Astrocyte (in vitro differentiated cells and primary cell): ENCODE measurements at regions not wholly inside any gene's neighbourhood (a gene's known extent, or its start where the extent isn't known, plus 50 kb on each side); places are given as distances from the start of the nearest gene placed in this dataset.

Experiments used
- DNase-seq: peaks from one replicate; pipeline ENCODE4 v3.0.0-alpha.2; 2010; ENCODE audit warnings: low read depth
- FAIRE-seq: peaks from 2 replicates; lab custom pipeline; 2011; peaks lifted over from hg19 to GRCh38; lab: Jason Lieb, UNC
- H2AFZ ChIP-seq: 2 replicates; pipeline ENCODE4 v1.6.0; 2012; ENCODE audit warnings: low read depth, low read length, inconsistent platforms
- H3K27ac ChIP-seq: 2 replicates; pipeline ENCODE4 v1.5.1; 2011; ENCODE audit warnings: low read depth, low read length, inconsistent platforms
- H3K27me3 ChIP-seq: 2 replicates; pipeline ENCODE4 v1.6.0; 2011; ENCODE audit warnings: low read length, inconsistent platforms; ENCODE audit not compliant: insufficient read depth
- H3K36me3 ChIP-seq: 2 replicates; pipeline ENCODE4 v1.5.1; 2011; ENCODE audit warnings: low read length, inconsistent platforms; ENCODE audit not compliant: insufficient read depth
- H3K4me1 ChIP-seq: 2 replicates; pipeline ENCODE4 v1.5.1; 2011; ENCODE audit warnings: low read length, inconsistent platforms; ENCODE audit not compliant: insufficient read depth
- H3K4me2 ChIP-seq: 2 replicates; pipeline ENCODE4 v1.6.0; 2012; ENCODE audit warnings: low read length, inconsistent platforms
- H3K4me3 ChIP-seq: 2 replicates; pipeline ENCODE4 v1.5.1; 2011; ENCODE audit warnings: low read depth, mild to moderate bottlenecking, low read length, inconsistent platforms; ENCODE audit not compliant: insufficient read depth
- H3K79me2 ChIP-seq: 2 replicates; pipeline ENCODE4 v1.6.0; 2012; ENCODE audit warnings: mild to moderate bottlenecking, low read length, inconsistent platforms; ENCODE audit not compliant: insufficient read depth
- H3K9ac ChIP-seq: 2 replicates; pipeline ENCODE4 v1.6.0; 2012; ENCODE audit warnings: mild to moderate bottlenecking, low read length, inconsistent platforms
- H3K9me3 ChIP-seq: 2 replicates; pipeline ENCODE4 v1.5.1; 2012; ENCODE audit warnings: low read depth, mild to moderate bottlenecking, low read length, inconsistent platforms; ENCODE audit not compliant: insufficient read depth
- H4K20me1 ChIP-seq: 2 replicates; pipeline ENCODE4 v1.6.0; 2012; ENCODE audit warnings: low read length, inconsistent platforms; ENCODE audit not compliant: insufficient read depth
- H3K27ac Mint-ChIP-seq: one replicate; pipeline ENCODE4 v1.8.0; 2021; ENCODE audit warnings: mild to moderate bottlenecking, mixed read lengths; ENCODE audit not compliant: unreplicated experiment
- H3K27me3 Mint-ChIP-seq: one replicate; pipeline ENCODE4 v1.8.0; 2021; ENCODE audit warnings: low read depth, mixed read lengths; ENCODE audit not compliant: unreplicated experiment
- H3K36me3 Mint-ChIP-seq: one replicate; pipeline ENCODE4 v1.8.0; 2021; ENCODE audit warnings: low read depth, mixed read lengths; ENCODE audit not compliant: unreplicated experiment
- H3K4me1 Mint-ChIP-seq: one replicate; pipeline ENCODE4 v1.8.0; 2021; ENCODE audit warnings: low read depth, mixed read lengths; ENCODE audit not compliant: unreplicated experiment
- H3K4me3 Mint-ChIP-seq: one replicate; pipeline ENCODE4 v1.8.0; 2021; ENCODE audit warnings: mild to moderate bottlenecking, moderate library complexity, mixed read lengths; ENCODE audit not compliant: unreplicated experiment
- H3K9me3 Mint-ChIP-seq: one replicate; pipeline ENCODE4 v1.8.0; 2021; ENCODE audit warnings: mild to moderate bottlenecking, mixed read lengths; ENCODE audit not compliant: unreplicated experiment
- CTCF ChIP-seq: IDR thresholded peaks from 2 replicates; pipeline ENCODE4 v1.5.1; 2011; ENCODE audit warnings: low read depth, mild to moderate bottlenecking, inconsistent platforms, low read length, moderate library complexity; ENCODE audit not compliant: insufficient read depth
- EZH2 ChIP-seq: IDR thresholded peaks from 2 replicates; pipeline ENCODE4 v1.6.1; 2012; ENCODE audit warnings: mild to moderate bottlenecking, low read length, inconsistent platforms; ENCODE audit not compliant: insufficient read depth

- DNase-seq (no peak), FAIRE-seq (no peak)
- H3K9ac ChIP-seq = no peak overlapping the region
These were observed 451.3 kb downstream of the HTR1B start for GRCh38 chr6:77011929-77012545.

GRCh38 chr6:77010931-77011542 lies 452.3 kb downstream of the HTR1B start:
- Mint-ChIP-seq H3K9me3 (peaks cover 2% of the 10 kb centered on the region), H3K36me3 (peaks cover 2% of the 10 kb centered on the region), H3K27me3 (no peaks in the 10 kb centered on the region), H3K4me1 (peaks cover 13% of the 10 kb centered on the region), H3K4me3 (no peak overlapping the region), H3K27ac (no peak overlapping the region)
- Histone ChIP-seq H3K4me3 (no peak overlapping the region), H3K4me1 (no peaks in the 10 kb centered on the region), H3K4me2 (no peak overlapping the region), H2AFZ (no peak overlapping the region), H3K9ac (no peak overlapping the region), H3K27me3 (no peaks in the 10 kb centered on the region), H4K20me1 (no peaks in the 10 kb centered on the region), H3K79me2 (no peaks in the 10 kb centered on the region), H3K27ac (no peak overlapping the region), H3K9me3 (no peaks in the 10 kb centered on the region), H3K36me3 (no peaks in the 10 kb centered on the region)
- TF ChIP-seq CTCF (no peak), EZH2 (no peak)
- DNase-seq (no peak), FAIRE-seq (no peak)

More at GRCh38 chr6:77011929-77012545, 451.3 kb downstream of the HTR1B start:
- Histone ChIP-seq H3K4me1 (no peaks in the 10 kb centered on the region), H3K79me2 (no peaks in the 10 kb centered on the region), H3K27ac (no peak overlapping the region), H3K4me3 (no peak overlapping the region), H3K36me3 (no peaks in the 10 kb centered on the region), H3K27me3 (no peaks in the 10 kb centered on the region), H3K9me3 (no peaks in the 10 kb centered on the region), H2AFZ (no peak overlapping the region), H4K20me1 (no peaks in the 10 kb centered on the region), H3K4me2 (no peak overlapping the region)
- no peak overlapping the region for H3K27ac Mint-ChIP-seq
- peaks cover 14% of the 10 kb centered on the region for H3K4me1 Mint-ChIP-seq
- no peak overlapping the region for H3K4me3 Mint-ChIP-seq
- TF ChIP-seq EZH2 (no peak), CTCF (no peak)
- peaks cover 2% of the 10 kb centered on the region for H3K36me3 Mint-ChIP-seq
- H3K9me3 Mint-ChIP-seq = peaks cover 2% of the 10 kb centered on the region
- H3K27me3 Mint-ChIP-seq = no peaks in the 10 kb centered on the region

- peaks cover 8% of the 10 kb centered on the region for H3K36me3 Mint-ChIP-seq
- no peak for DNase-seq
- Histone ChIP-seq H3K9ac (no peak overlapping the region), H3K4me1 (no peaks in the 10 kb centered on the region), H4K20me1 (no peaks in the 10 kb centered on the region), H3K4me3 (no peak overlapping the region), H2AFZ (no peak overlapping the region), H3K4me2 (no peak overlapping the region), H3K27me3 (no peaks in the 10 kb centered on the region), H3K36me3 (no peaks in the 10 kb centered on the region), H3K27ac (no peak overlapping the region), H3K79me2 (no peaks in the 10 kb centered on the region), H3K9me3 (no peaks in the 10 kb centered on the region)
- no peaks in the 10 kb centered on the region for H3K27me3 Mint-ChIP-seq
- H3K27ac Mint-ChIP-seq = no peak overlapping the region
- H3K4me1 Mint-ChIP-seq = no peaks in the 10 kb centered on the region
- FAIRE-seq = no peak
- no peak overlapping the region for H3K4me3 Mint-ChIP-seq
- TF ChIP-seq EZH2 (no peak), CTCF (no peak)
- H3K9me3 Mint-ChIP-seq = peaks cover 4% of the 10 kb centered on the region
These were observed 470.7 kb downstream of the HTR1B start for GRCh38 chr6:76992553-76992952.
